Colon (tissue), 2 donors: ENCODE measurements at regions not wholly inside any gene's neighbourhood (a gene's known extent, or its start where the extent isn't known, plus 50 kb on each side); places are given as distances from the start of the nearest gene placed in this dataset.

Experiments used
- FAIRE-seq: peaks from 2 replicates; lab custom pipeline; 2012; peaks lifted over from hg19 to GRCh38; lab: Jason Lieb, UNC
- donor health status: control.
- donor health status: control.

- FAIRE-seq = no peak
These were observed 119.4 kb downstream of the UQCRFS1 start for GRCh38 chr19:29093553-29093908.

- FAIRE-seq = no peak
These were observed 120.0 kb downstream of the UQCRFS1 start for GRCh38 chr19:29092712-29093552.

- FAIRE-seq = no peak
These were observed 122.0 kb downstream of the UQCRFS1 start for GRCh38 chr19:29090783-29091526.

- no peak for FAIRE-seq
These were observed 123.6 kb downstream of the UQCRFS1 start for GRCh38 chr19:29089315-29089870.

- FAIRE-seq = no peak
These were observed 124.2 kb downstream of the UQCRFS1 start for GRCh38 chr19:29088761-29089160.

- no peak for FAIRE-seq
These were observed 126.3 kb downstream of the UQCRFS1 start for GRCh38 chr19:29086646-29087045.

- FAIRE-seq = no peak
These were observed 126.8 kb downstream of the UQCRFS1 start for GRCh38 chr19:29086182-29086581.

GRCh38 chr19:29085630-29086029 is 127.3 kb downstream of the UQCRFS1 start:
- no peak for FAIRE-seq

- FAIRE-seq = no peak
These were observed 127.7 kb downstream of the UQCRFS1 start for GRCh38 chr19:29085206-29085605.

- no peak for FAIRE-seq
These were observed 128.7 kb downstream of the UQCRFS1 start for GRCh38 chr19:29084266-29084665.

GRCh38 chr19:29083863-29084262 is 129.1 kb downstream of the UQCRFS1 start:
- no peak for FAIRE-seq

GRCh38 chr19:29079356-29080032 is 133.5 kb downstream of the UQCRFS1 start:
- FAIRE-seq = no peak

GRCh38 chr19:29076963-29077362 is 136.0 kb downstream of the UQCRFS1 start:
- no peak for FAIRE-seq

- FAIRE-seq = no peak
These were observed 136.8 kb downstream of the UQCRFS1 start for GRCh38 chr19:29076161-29076560.

GRCh38 chr19:29075149-29075548 is 137.8 kb downstream of the UQCRFS1 start:
- FAIRE-seq = no peak

GRCh38 chr19:29074579-29074978 is 138.4 kb downstream of the UQCRFS1 start:
- FAIRE-seq = no peak

- no peak for FAIRE-seq
These were observed 145.1 kb downstream of the UQCRFS1 start for GRCh38 chr19:29067831-29068230.

- no peak for FAIRE-seq
These were observed 150.2 kb downstream of the UQCRFS1 start for GRCh38 chr19:29062475-29063435.

- no peak for FAIRE-seq
These were observed 152.1 kb downstream of the UQCRFS1 start for GRCh38 chr19:29060813-29061364.

GRCh38 chr19:29056535-29056934 is 156.4 kb downstream of the UQCRFS1 start:
- no peak for FAIRE-seq
